ENCODE measurements at regions not wholly inside any gene's neighbourhood (a gene's known extent, or its start where the extent isn't known, plus 50 kb on each side); places are given as distances from the start of the nearest gene placed in this dataset.

- Histone ChIP-seq H2BK120ac (ENCODE audit: low read depth, low read length, poor library complexity, severe bottlenecking) (no peak overlapping the region), H2BK5ac (ENCODE audit: insufficient read length, low read length) (no peak overlapping the region), H3K27ac (ENCODE audit: insufficient read length, low read depth, low read length) (no peak overlapping the region), H3K23ac (ENCODE audit: insufficient read length, low read depth, low read length) (no peak overlapping the region), H2AFZ (ENCODE audit: low read length) (no peak overlapping the region), H2AK5ac (ENCODE audit: insufficient read length, low read length) (no peak overlapping the region), H3K56ac (ENCODE audit: insufficient read length, low read depth, low read length) (no peak overlapping the region), H3K4ac (ENCODE audit: low read depth, low read length) (no peak overlapping the region), H3K27me3 (ENCODE audit: insufficient read depth, low read length) (no peaks in the 10 kb centered on the region), H3K4me1 (ENCODE audit: insufficient read depth, low read length) (no peaks in the 10 kb centered on the region; the same call in 1 of the 2 replicates), H2BK12ac (ENCODE audit: insufficient read length, low read depth, low read length) (no peak overlapping the region), H2BK20ac (ENCODE audit: low read depth, low read length, poor library complexity, severe bottlenecking) (no peak overlapping the region), H4K91ac (ENCODE audit: insufficient read length, low read depth, low read length) (no peak overlapping the region), H2BK15ac (ENCODE audit: low read depth, low read length) (no peak overlapping the region), H3K9ac (ENCODE audit: extremely low read depth, insufficient read length, low read length) (no peak overlapping the region), H3K4me2 (ENCODE audit: insufficient read depth, insufficient read length, low read length) (no peak overlapping the region), H3T11ph (ENCODE audit: low read length) (no peak overlapping the region), H4K20me1 (ENCODE audit: control insufficient read depth, insufficient read depth, insufficient read length) (no peaks in the 10 kb centered on the region), H3K79me1 (ENCODE audit: insufficient read depth, low read depth, low read length, poor library complexity, severe bottlenecking) (no peaks in the 10 kb centered on the region), H3K23me2 (ENCODE audit: insufficient read length, low read depth, low read length, poor library complexity, severe bottlenecking) (no peaks in the 10 kb centered on the region), H4K8ac (replicated peaks; ENCODE audit: insufficient read length, low read depth, low read length) (no peak overlapping the region), H4K5ac (ENCODE audit: insufficient read length, low read depth, low read length) (no peak overlapping the region), H3K14ac (ENCODE audit: insufficient read depth, low read length) (no peak overlapping the region), H3K18ac (ENCODE audit: insufficient read length, low read depth, low read length) (no peak overlapping the region), H3K79me2 (ENCODE audit: insufficient read depth, low read length) (no peaks in the 10 kb centered on the region), H3K9me3 (ENCODE audit: control insufficient read depth, low read depth, low read length) (no peaks in the 10 kb centered on the region)
- Mint-ChIP-seq H3K4me3 (no peak overlapping the region), H3K27ac (peak overlapping the region in 1 of 3 experiments; percentile 55; a peak in 1 of 7 replicates), H3K27me3 (ENCODE audit: low read depth) (peaks cover under 1% of the 10 kb centered on the region), H3K36me3 (ENCODE audit: insufficient read depth in 1 of 3, low read depth in 3 of 3) (peaks cover 3 to 10% (median 3%) of the 10 kb centered on the region in 3 experiments; a peak in 5 of 7 replicates), H3K4me1 (peaks cover 2 to 12% of the 10 kb centered on the region in 2 experiments; a peak in 2 of 4 replicates), H3K9me3 (peaks cover 7 to 10% of the 10 kb centered on the region in 2 experiments)
- no peak for TF ChIP-seq CTCF (conservative IDR thresholded peaks at IDR 0.05)
- DNase-seq = no peak
- WGBS (ENCODE audit: extremely low coverage, insufficient read length, low lambda C conversion rate) = no CpG with 5 or more reads among the region's 15 CpGs
Observed at GRCh38 chr5:6220346-6221088, 157.8 kb downstream of the MED10 start.
